Neural cell (in vitro differentiated cells): ENCODE measurements at regions not wholly inside any gene's neighbourhood (a gene's known extent, or its start where the extent isn't known, plus 50 kb on each side); places are given as distances from the start of the nearest gene placed in this dataset.

Experiments used
- H2AFZ ChIP-seq: fragments of 200-600, 300-800 bp; sonication (generic), shearing (Covaris generic); 2 replicates; pipeline ENCODE4 v1.6.0; 2014; ENCODE audit warnings: low read depth, mild to moderate bottlenecking, antibody characterized with exemption, low read length, moderate library complexity
- H3F3A ChIP-seq: fragments of 200-600 bp; shearing (Covaris generic); 2 replicates; pipeline ENCODE4 v1.6.1; 2016; ENCODE audit warnings: mild to moderate bottlenecking, moderate library complexity, mixed read lengths, antibody characterized with exemption, low read length; ENCODE audit not compliant: insufficient read depth, poor library complexity, severe bottlenecking
- H3K27ac ChIP-seq: fragments of 200-600, 300-800 bp; sonication (generic), shearing (Covaris generic); 2 replicates; pipeline ENCODE4 v1.5.1; 2014; ENCODE audit warnings: mild to moderate bottlenecking, low read length, moderate library complexity
- H3K27me3 ChIP-seq: fragments of 300-800, 200-600 bp; sonication (generic), shearing (Covaris generic); 2 replicates; pipeline ENCODE4 v1.6.0; 2014; ENCODE audit warnings: mild to moderate bottlenecking, low read depth, low read length, moderate library complexity; ENCODE audit not compliant: insufficient read depth
- H3K36me3 ChIP-seq: fragments of 300-800, 200-600 bp; sonication (generic), shearing (Covaris generic); 2 replicates; pipeline ENCODE4 v1.5.1; 2014; ENCODE audit warnings: mild to moderate bottlenecking, antibody characterized with exemption, low read length, moderate library complexity; ENCODE audit not compliant: insufficient read depth
- H3K4me2 ChIP-seq: fragments of 300-800, 200-600 bp; sonication (generic), shearing (Covaris generic); 2 replicates; pipeline ENCODE4 v1.6.0; 2014; ENCODE audit warnings: mild to moderate bottlenecking, low read length
- H3K4me3 ChIP-seq: fragments of 300-800, 200-600 bp; sonication (generic), shearing (Covaris generic); 2 replicates; pipeline ENCODE4 v1.5.1; 2014; ENCODE audit warnings: mild to moderate bottlenecking, low read length, moderate library complexity
- H3K79me2 ChIP-seq: fragments of 200-600 bp; shearing (Covaris generic); replicated peaks from 2 replicates; pipeline ENCODE4 v1.6.0; 2014; ENCODE audit warnings: mild to moderate bottlenecking, low read length, moderate library complexity; ENCODE audit not compliant: insufficient read depth
- H3K9ac ChIP-seq: fragments of 300-800, 200-600 bp; sonication (generic), shearing (Covaris generic); 2 replicates; pipeline ENCODE4 v1.6.1; 2016; ENCODE audit warnings: mild to moderate bottlenecking, low read length, mixed read lengths
- H3K9me2 ChIP-seq: fragments of 200-600 bp; shearing (Covaris generic); 2 replicates; pipeline ENCODE4 v1.6.1; 2016; ENCODE audit warnings: mild to moderate bottlenecking, low read length, mixed read lengths; ENCODE audit not compliant: insufficient read depth
- H3K9me3 ChIP-seq: fragments of 200-600, 300-800 bp; sonication (generic), shearing (Covaris generic); 2 replicates; pipeline ENCODE4 v1.6.1; 2016; ENCODE audit warnings: mild to moderate bottlenecking, mixed run types, low read length, moderate library complexity, mixed read lengths
- H4K20me1 ChIP-seq: fragments of 200-600 bp; shearing (Covaris generic); 2 replicates; pipeline ENCODE4 v1.6.1; 2016; ENCODE audit warnings: mild to moderate bottlenecking, mixed run types; ENCODE audit not compliant: insufficient read depth
- EP300 ChIP-seq: fragments of 450-650 bp; conservative IDR thresholded peaks from 2 replicates; pipeline ENCODE4 v1.6.1; 2014; ENCODE audit warnings: antibody characterized with exemption, mild to moderate bottlenecking, moderate library complexity; ENCODE audit not compliant: poor library complexity, severe bottlenecking
- EZH2 ChIP-seq: fragments of 200-600, 300-800 bp; shearing (Covaris generic), sonication (generic); IDR thresholded peaks from 2 replicates; pipeline ENCODE4 v1.6.1; 2014; ENCODE audit warnings: antibody characterized with exemption, low read length, borderline replicate concordance, mild to moderate bottlenecking; ENCODE audit not compliant: insufficient read depth, poor library complexity, severe bottlenecking
- MXI1 ChIP-seq: fragments of 450-650 bp; conservative IDR thresholded peaks from 2 replicates; pipeline ENCODE4 v1.6.1; 2014; ENCODE audit warnings: antibody characterized with exemption, mild to moderate bottlenecking; ENCODE audit not compliant: poor library complexity, severe bottlenecking
- POLR2AphosphoS5 ChIP-seq: IDR thresholded peaks from 2 replicates; pipeline ENCODE4 v1.6.1; 2012
- RAD21 ChIP-seq: fragments of 450-650 bp; conservative IDR thresholded peaks from 2 replicates; pipeline ENCODE4 v1.6.1; 2014; ENCODE audit warnings: antibody characterized with exemption, mild to moderate bottlenecking, moderate library complexity
- SMC3 ChIP-seq: fragments of 450-650 bp; conservative IDR thresholded peaks from 2 replicates; pipeline ENCODE4 v1.6.1; 2014; ENCODE audit warnings: antibody characterized with exemption, mild to moderate bottlenecking, moderate library complexity; ENCODE audit not compliant: poor library complexity
- TAF1 ChIP-seq: IDR thresholded peaks from 2 replicates; pipeline ENCODE4 v1.6.1; 2012; ENCODE audit warnings: low read depth
- TF ChIP-seq, protein P1 (sequence below): fragments of 450-650 bp; IDR thresholded peaks from 2 replicates; pipeline ENCODE4 v1.5.1; 2014; ENCODE audit warnings: antibody characterized with exemption, mild to moderate bottlenecking, moderate library complexity; ENCODE audit not compliant: poor library complexity, severe bottlenecking
- TF ChIP-seq, protein P2 (sequence below): IDR thresholded peaks from 2 replicates; pipeline ENCODE4 v1.6.1; 2012; ENCODE audit warnings: borderline replicate concordance

DNA sequence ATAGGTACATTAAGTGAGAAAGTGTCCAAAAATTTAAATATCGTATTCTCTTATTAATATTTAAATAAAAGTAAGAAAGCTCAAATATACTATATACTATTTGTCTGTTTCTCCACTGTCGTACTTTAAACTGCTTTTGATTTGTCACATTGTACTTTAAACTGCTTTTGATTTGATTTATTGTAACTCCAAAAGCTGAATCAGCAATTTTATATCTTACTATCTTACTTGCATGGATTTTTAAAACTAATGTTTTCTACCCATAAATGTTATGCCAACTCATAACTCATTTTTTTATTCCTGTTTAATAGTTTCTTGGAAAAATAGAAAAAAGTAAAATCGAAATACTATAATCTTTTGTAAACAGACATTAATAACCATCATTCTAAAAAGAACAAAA is 1128.2 kb upstream of the ACVR2A start:
- Histone ChIP-seq H3K9me3 (no peaks in the 10 kb centered on the region), H3K36me3 (no peaks in the 10 kb centered on the region)

DNA sequence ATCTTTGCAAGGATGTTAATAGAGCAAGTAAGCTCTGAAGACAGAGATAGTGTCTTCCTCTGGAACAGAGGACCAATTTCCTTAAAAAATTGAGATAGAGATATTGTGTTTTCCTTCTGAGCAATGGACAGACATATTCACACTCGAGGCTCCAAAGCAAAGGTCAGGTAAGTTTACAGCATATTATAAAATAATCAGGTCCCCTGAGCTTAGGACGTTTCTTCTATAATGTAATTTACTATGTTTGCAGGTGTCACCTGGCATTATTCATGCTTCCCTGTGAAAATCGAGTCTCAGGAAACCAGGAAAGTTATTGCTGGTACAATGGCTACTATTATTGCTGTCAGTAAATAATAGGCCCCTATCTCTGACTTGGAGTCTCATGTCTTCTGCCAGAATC is 1135.8 kb upstream of the ACVR2A start:
- no peak overlapping the region for H3K4me3 ChIP-seq
- no peaks in the 10 kb centered on the region for H3K36me3 ChIP-seq
- H3K9ac ChIP-seq: no peak overlapping the region
- no peaks in the 10 kb centered on the region for H3K79me2 ChIP-seq
- no peaks in the 10 kb centered on the region for H3K27me3 ChIP-seq
- H3K27ac ChIP-seq: no peak overlapping the region
- no peaks in the 10 kb centered on the region for H3K9me3 ChIP-seq
- no peak overlapping the region for H3K4me2 ChIP-seq
- H4K20me1 ChIP-seq: no peaks in the 10 kb centered on the region
- TF ChIP-seq POLR2AphosphoS5 (no peak), TAF1 (no peak), MXI1 (no peak), RAD21 (no peak), SMC3 (no peak), EZH2 (no peak), EP300 (no peak)
- TF ChIP-seq, protein P1, sequence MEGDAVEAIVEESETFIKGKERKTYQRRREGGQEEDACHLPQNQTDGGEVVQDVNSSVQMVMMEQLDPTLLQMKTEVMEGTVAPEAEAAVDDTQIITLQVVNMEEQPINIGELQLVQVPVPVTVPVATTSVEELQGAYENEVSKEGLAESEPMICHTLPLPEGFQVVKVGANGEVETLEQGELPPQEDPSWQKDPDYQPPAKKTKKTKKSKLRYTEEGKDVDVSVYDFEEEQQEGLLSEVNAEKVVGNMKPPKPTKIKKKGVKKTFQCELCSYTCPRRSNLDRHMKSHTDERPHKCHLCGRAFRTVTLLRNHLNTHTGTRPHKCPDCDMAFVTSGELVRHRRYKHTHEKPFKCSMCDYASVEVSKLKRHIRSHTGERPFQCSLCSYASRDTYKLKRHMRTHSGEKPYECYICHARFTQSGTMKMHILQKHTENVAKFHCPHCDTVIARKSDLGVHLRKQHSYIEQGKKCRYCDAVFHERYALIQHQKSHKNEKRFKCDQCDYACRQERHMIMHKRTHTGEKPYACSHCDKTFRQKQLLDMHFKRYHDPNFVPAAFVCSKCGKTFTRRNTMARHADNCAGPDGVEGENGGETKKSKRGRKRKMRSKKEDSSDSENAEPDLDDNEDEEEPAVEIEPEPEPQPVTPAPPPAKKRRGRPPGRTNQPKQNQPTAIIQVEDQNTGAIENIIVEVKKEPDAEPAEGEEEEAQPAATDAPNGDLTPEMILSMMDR: no peak
- TF ChIP-seq, protein P2, sequence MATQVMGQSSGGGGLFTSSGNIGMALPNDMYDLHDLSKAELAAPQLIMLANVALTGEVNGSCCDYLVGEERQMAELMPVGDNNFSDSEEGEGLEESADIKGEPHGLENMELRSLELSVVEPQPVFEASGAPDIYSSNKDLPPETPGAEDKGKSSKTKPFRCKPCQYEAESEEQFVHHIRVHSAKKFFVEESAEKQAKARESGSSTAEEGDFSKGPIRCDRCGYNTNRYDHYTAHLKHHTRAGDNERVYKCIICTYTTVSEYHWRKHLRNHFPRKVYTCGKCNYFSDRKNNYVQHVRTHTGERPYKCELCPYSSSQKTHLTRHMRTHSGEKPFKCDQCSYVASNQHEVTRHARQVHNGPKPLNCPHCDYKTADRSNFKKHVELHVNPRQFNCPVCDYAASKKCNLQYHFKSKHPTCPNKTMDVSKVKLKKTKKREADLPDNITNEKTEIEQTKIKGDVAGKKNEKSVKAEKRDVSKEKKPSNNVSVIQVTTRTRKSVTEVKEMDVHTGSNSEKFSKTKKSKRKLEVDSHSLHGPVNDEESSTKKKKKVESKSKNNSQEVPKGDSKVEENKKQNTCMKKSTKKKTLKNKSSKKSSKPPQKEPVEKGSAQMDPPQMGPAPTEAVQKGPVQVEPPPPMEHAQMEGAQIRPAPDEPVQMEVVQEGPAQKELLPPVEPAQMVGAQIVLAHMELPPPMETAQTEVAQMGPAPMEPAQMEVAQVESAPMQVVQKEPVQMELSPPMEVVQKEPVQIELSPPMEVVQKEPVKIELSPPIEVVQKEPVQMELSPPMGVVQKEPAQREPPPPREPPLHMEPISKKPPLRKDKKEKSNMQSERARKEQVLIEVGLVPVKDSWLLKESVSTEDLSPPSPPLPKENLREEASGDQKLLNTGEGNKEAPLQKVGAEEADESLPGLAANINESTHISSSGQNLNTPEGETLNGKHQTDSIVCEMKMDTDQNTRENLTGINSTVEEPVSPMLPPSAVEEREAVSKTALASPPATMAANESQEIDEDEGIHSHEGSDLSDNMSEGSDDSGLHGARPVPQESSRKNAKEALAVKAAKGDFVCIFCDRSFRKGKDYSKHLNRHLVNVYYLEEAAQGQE: no peak
- no peaks in the 10 kb centered on the region for H3K9me2 ChIP-seq
- no peaks in the 10 kb centered on the region for H3F3A ChIP-seq
- H2AFZ ChIP-seq: no peak overlapping the region

More for the DNA sequence above, 1128.2 kb upstream of the ACVR2A start:
- Histone ChIP-seq H3K27ac (no peak overlapping the region), H2AFZ (no peak overlapping the region), H3K79me2 (no peaks in the 10 kb centered on the region), H3K4me2 (no peak overlapping the region), H3K9ac (no peak overlapping the region), H4K20me1 (no peaks in the 10 kb centered on the region), H3F3A (no peaks in the 10 kb centered on the region), H3K27me3 (no peaks in the 10 kb centered on the region), H3K4me3 (no peak overlapping the region), H3K9me2 (no peaks in the 10 kb centered on the region)
- TF ChIP-seq POLR2AphosphoS5: no peak
- TF ChIP-seq, protein P1: no peak
- TF ChIP-seq SMC3: no peak
